HG03095 (cell line): ENCODE measurements at regions not wholly inside any gene's neighbourhood (a gene's known extent, or its start where the extent isn't known, plus 50 kb on each side); places are given as distances from the start of the nearest gene placed in this dataset.
"Not testable (repeated sequence)": the region's sequence is repeated elsewhere in the genome, so short reads cannot be mapped to it uniquely, and the experiment has no call there.

Experiments
- ATAC-seq: cut with Tn5 transposase; IDR thresholded peaks from one replicate; pipeline ENCODE4 v1.9.1; 2021; ENCODE audit warnings: moderate library complexity; ENCODE audit not compliant: unreplicated experiment

GRCh38 chr18:55763298-55763697 lies 175.3 kb upstream of the TCF4 start:
- no peak for ATAC-seq

GRCh38 chr18:55762424-55762823 lies 174.4 kb upstream of the TCF4 start:
- ATAC-seq, result no peak

- ATAC-seq, result no peak
These were observed 165.8 kb upstream of the TCF4 start for GRCh38 chr18:55753643-55754263.

DNA sequence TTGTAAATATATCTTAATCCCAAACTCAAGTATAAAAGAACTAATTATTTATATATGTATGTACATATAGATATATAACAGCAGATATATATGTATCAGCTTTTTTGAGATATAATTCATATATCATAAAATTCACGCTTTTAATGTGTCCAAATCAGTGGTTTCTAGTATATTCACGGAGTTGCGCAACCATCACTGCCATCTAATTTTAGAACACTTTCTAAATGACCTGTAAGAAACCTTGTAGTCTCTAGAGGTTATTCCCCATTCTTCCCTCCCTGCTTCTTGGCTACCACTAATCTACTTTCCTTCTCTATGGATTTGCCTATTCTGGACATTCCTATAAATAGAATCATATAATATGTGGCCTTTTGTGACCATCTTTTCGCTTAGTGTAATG lies 163.5 kb upstream of the TCF4 start:
- ATAC-seq, result no peak

GRCh38 chr18:55748227-55748738 lies 160.3 kb upstream of the TCF4 start:
- ATAC-seq, result no peak

GRCh38 chr18:55744206-55744605 lies 156.2 kb upstream of the TCF4 start:
- ATAC-seq, result no peak

DNA sequence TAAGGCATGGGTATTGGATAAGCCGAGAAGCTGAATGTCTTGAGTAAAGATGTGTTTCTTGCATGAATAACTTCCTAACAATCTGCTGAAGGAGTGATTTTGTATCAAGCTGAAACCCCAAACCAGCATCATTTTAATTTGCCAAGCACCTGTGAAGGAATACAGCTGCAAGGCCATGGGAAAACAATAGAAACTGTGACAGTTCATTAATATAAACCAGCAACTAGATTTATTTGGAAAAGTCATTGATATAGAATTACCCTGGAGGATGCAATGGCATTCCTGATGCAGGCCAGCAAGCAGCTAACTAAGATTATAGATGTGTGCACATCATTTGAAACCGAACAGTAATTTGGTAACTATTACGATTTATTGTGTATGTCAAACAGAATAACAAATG lies 155.7 kb upstream of the TCF4 start:
- ATAC-seq, result no peak

DNA sequence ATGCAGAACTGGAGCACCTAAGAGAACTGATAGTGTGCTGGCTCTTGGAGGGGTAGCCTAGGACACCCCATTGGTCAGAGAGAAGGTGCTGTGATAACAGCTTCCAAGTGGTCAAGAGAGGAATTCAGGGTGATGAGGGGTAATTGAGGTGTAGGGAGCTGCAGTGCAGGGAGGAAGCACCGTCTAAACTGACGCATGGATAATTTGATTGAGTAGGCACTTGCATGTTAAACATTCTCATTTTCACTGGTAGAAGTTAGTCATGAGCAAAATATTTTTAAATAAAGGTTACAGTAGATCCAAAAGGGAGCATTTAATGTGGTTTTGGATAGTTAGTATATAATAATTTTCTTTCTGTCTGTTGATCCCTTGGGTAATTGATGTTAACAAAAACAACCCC lies 155.1 kb upstream of the TCF4 start:
- no peak for ATAC-seq

GRCh38 chr18:55739488-55739887 lies 151.5 kb upstream of the TCF4 start:
- ATAC-seq, result no peak

GRCh38 chr18:55738483-55739114 lies 150.6 kb upstream of the TCF4 start:
- ATAC-seq, result no peak

- ATAC-seq, result no peak
These were observed 149.9 kb upstream of the TCF4 start for GRCh38 chr18:55737781-55738468.

- ATAC-seq, result no peak
These were observed 149.3 kb upstream of the TCF4 start for GRCh38 chr18:55737266-55737665.

GRCh38 chr18:55735969-55736368 lies 148.0 kb upstream of the TCF4 start:
- ATAC-seq, result no peak

DNA sequence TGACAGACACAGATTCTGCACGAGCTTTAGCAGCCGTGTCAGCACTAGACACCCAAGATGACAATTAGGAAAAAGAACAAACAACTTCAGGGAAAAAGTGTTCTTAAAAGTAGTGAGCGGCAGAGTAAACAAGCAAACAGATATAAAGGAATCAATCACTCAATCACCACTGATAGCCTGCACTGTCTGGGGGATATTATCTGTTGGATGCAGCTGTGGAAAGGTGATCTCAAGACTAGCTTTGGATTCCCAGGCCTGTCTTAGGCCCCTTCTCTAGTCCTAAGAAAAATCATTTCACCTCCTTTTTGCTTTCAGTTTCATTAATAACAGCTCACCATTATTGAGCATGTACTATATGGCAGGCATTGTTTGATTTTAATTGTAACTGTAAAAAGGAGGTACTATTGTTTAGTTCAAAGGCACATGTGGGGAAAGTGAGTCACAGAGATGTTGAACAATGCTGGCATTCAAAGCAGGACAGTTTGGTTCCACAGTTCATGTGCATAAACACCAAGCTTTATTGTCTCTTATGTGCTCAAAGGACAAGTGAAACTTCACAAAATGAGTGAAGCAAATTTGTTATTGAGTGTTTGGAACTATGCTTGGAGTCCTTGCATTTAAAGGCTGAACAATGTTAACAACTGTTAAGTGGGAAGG lies 147.3 kb upstream of the TCF4 start:
- ATAC-seq, result no peak

DNA sequence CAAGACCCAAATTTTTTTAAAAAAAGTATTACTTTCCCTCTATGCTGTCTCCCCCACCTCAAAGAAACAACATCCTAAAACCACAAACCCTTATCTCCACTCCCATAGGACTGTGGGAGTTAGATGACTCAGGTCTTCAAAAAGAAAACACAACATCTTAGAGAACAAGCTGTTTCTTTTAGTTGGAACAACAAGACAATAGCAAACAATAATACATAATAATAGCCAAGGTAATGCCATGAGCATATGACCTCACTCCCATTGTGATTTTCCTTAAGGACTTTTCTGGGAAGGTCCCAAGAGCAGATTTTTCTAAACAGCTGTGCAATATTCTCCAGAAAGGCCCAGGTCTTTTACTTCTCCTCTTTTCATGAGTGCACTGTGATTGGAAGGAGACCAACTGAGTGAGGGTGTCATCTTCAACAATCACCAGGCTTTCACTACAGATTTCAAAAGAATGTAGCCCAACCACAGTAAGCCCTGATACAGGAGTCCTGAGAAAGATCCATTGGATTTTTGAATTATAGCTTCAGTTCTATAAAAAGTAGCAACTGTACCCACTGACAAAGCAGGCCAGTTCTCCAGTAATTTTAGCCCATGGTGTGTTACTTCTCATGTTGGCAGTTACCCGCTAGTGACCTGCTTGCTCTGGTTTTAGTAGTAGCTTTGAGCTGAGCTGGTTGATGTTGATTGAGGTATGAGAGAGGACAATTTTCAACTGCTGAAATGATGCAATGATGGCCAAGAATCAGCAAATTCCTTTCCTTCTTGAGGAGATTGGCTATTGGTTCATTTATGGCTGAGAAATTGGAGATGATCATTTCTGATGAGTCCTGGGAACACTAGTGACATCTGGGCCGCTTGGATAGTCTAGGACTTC lies 144.5 kb upstream of the TCF4 start:
- ATAC-seq, result no peak

GRCh38 chr18:55731594-55732042 lies 143.6 kb upstream of the TCF4 start:
- ATAC-seq, result no peak

DNA sequence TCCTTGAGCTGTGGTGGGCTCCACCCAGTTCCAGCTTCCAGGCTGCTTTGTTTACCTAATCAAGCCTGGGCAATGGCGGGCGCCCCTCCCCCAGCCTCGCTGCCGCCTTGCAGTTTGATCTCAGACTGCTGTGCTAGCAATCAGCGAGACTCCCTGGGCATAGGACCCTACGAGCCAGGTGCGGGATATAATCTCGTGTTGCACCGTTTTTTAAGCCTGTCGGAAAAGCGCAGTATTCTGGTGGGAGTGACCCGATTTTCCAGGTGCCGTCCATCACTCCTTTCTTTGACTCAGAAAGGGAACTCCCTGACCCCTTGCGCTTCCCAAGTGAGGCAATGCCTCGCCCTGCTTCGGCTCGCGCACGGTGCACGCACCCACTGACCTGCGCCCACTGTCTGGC lies 133.0 kb upstream of the TCF4 start:
- ATAC-seq, result not testable (repeated sequence)

DNA sequence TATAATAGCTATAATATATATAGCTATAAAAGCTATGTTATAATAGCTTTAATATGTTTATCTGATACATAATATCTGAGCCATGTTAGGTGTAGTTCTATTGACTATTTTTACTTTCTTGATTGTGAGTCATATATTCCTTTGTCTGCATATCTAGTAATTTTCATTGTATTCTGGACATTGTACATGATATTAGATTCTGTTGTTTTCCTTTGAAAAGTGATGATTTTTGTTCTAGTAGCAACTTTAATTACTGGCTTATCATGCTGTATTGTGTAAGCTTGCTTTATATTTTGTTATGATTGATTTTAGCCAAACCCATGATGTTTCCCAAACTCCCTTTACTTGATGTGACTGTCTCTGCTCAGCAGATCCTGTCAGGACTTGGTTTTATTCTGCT lies 125.7 kb upstream of the TCF4 start:
- no peak for ATAC-seq

DNA sequence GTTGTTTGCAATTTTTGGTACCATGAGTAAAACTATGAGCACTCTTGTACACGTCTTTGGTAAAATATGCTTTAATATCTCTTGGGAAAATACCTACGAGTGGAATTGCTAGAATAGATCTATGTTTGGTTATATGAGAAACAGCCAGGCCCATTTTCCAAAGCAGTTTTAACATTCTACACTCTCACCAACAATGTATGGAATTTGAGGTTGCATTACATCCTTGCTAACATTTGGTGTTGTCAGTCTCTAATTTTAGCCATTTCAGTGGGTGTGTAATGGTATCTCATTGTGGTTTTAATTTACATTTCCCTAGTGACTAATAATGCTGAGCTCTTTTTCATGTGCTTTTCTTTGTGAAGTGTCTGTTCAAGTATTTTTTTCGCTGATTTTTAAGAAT lies 118.9 kb upstream of the TCF4 start:
- ATAC-seq, result no peak

DNA sequence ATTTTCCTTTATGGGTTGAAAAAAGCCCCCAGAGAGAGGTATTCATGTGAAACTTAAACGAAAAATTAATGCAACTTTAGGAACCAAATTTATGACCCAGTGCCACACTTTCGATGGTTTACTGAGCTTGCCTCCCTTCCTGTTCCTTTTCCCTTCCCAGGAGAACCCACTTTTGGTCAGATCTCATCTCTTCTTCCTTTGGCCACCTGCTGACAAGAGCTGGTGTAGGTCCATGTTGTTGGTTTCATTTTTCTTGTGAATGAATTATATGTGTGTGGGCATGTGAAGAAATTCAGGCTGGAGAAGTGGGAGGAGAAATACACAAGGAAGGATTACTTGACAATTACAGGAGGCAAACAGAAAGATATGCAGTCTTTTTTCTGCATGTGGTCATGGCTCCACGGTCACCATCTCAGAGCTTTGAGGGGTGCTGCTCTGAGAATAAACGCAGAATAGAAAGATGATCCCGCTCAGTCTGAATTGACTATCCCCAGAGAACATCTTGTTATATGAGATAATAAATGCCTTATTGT lies 111.3 kb upstream of the TCF4 start:
- ATAC-seq, result no peak
